ENCODE measurements at regions not wholly inside any gene's neighbourhood (a gene's known extent, or its start where the extent isn't known, plus 50 kb on each side); places are given as distances from the start of the nearest gene placed in this dataset.
"Not testable (repeated sequence)": the region's sequence is repeated elsewhere in the genome, so short reads cannot be mapped to it uniquely, and the experiment has no call there.

DNA sequence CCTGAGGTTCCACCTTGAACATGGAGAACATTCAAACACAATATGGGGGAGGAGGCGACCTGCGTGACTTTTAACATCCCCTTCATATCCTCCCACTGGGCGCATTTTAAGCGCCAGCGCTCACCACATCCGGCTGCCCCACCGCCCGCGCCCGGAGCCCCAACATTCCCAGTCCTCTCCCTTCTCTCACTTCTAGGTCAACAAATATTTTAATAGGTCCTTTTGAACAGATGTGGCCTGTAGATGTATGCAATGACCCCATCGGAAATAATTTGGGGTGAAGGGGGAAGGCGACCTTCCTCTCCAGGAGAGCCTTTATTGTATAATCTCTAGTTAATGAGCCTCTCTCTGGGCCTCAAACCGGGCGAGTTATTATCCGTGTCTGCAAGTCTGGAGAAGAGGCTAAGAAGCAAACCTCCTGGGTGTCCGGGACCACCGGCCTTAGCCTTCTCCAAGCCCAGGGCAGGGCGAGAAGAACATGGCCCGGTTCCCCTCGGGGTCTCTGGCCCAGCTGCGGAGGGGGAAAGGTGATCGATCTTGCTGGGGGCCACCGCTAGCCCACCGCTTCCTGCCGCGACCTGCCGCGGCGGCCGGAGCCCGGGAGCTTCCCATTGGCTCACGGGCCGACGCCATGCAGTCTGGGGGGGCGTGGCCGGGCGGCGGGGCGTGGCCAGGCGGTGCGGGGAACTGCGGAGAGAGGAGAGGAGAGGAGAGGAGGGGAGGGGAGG, 83.2 kb upstream of the HMGA2 start:
- peak overlapping the region; percentile 71 for H3K27ac ChIP-seq (ENCODE audit: low read length)
- no peaks in the 10 kb centered on the region for H3K36me3 ChIP-seq (ENCODE audit: control insufficient read depth, insufficient read depth, low read length)
- DNase-seq: peak; percentile 94
- no peaks in the 10 kb centered on the region for H3K27me3 ChIP-seq (ENCODE audit: control insufficient read depth, insufficient read depth, low read length)
- 12% methylated on average over 18 of the region's 42 CpGs for WGBS (ENCODE audit: insufficient coverage)
- H3K4me3 ChIP-seq (ENCODE audit: low read length): peak overlapping the region; percentile 78
- no peaks in the 10 kb centered on the region for H3K9me3 ChIP-seq (replicated peaks; ENCODE audit: control insufficient read depth, low read depth, low read length)
- H3K4me1 ChIP-seq (ENCODE audit: control insufficient read depth, insufficient read depth, low read length): peaks cover 11% of the 10 kb centered on the region

DNA sequence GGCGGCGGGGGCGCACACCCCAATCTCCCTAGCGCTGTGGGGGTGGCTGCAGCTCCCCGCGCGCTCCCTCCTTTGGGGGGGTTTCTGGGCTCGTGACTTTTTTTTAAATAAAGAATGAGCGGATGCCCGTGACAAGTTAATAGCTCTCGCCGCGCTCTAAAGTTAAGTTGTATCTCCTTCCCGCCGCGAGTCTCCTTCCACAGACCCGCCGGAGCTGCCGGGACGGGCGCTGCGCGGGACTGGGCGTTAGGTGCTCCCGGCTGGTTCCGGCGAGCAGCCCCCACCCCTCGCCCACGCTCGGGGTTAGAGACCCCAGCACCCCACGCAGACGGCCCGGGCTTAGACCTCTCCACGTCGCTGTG, 82.6 kb upstream of the HMGA2 start:
- Histone ChIP-seq H3K4me3 (ENCODE audit: low read length) (peak overlapping the region; percentile 78), H3K9me3 (replicated peaks; ENCODE audit: control insufficient read depth, low read depth, low read length) (no peaks in the 10 kb centered on the region), H3K27ac (ENCODE audit: low read length) (peak overlapping the region; percentile 74), H3K4me1 (ENCODE audit: control insufficient read depth, insufficient read depth, low read length) (peaks cover 11% of the 10 kb centered on the region), H3K36me3 (ENCODE audit: control insufficient read depth, insufficient read depth, low read length) (no peaks in the 10 kb centered on the region), H3K27me3 (ENCODE audit: control insufficient read depth, insufficient read depth, low read length) (no peaks in the 10 kb centered on the region)
- WGBS (ENCODE audit: insufficient coverage): under 1% methylated on average over 28 of the region's 35 CpGs
- DNase-seq: peak; percentile 67

DNA sequence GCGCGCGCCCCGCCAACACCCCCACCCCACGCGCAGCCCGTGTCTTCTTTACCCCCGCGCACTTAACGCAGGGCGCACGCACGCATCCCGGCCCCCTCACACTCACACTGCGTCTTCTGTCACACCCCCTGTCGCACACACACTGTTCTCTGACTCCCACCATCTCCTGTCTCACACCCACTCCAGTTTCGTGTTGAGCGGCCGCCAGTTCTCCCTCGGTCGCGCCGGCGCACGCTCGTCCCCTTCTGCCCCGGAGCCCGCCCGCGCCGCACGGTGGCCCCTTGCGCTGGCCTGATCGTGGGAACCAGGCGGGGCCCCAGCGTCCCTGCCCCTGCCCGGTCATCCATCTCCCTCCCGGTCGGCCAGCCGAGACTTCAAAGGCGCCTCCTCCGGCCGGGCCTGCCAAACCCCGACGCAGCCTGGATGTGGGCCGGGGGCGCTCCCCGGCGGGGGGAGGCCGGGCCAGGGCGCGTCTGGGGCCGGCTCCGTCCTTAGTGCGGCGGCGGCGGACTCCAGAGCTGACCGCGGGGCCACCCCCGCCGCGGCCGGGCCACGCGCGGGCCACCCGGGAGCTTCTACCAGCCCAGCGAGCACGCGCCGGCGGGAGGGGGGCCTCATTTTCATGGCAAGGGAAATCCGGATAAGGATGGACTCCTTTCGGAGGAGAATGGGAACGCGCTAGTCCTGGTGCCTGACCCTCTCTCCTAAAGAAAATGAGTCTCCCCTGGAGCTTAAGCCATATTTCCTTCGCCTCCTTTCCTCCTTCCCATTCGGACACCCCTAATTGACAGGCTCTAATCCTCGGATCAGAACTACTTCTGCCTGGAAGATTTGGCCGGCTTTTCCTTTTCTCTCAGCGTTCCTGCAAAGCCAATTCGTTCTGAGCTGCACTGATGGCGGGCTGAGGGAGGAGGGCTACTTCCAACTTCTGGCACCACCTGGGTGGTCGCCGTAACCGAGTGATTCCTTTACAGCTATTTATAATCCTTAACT, 82.0 kb upstream of the HMGA2 start:
- peak; percentile 71 for DNase-seq
- H3K27me3 ChIP-seq (ENCODE audit: control insufficient read depth, insufficient read depth, low read length): no peaks in the 10 kb centered on the region
- under 1% methylated on average over 79 of the region's 87 CpGs for WGBS (ENCODE audit: insufficient coverage)
- no peaks in the 10 kb centered on the region for H3K36me3 ChIP-seq (ENCODE audit: control insufficient read depth, insufficient read depth, low read length)
- peaks cover 11% of the 10 kb centered on the region for H3K4me1 ChIP-seq (ENCODE audit: control insufficient read depth, insufficient read depth, low read length)
- H3K9me3 ChIP-seq (replicated peaks; ENCODE audit: control insufficient read depth, low read depth, low read length): no peaks in the 10 kb centered on the region
- peak overlapping the region; percentile 78 for H3K4me3 ChIP-seq (ENCODE audit: low read length)
- peak overlapping the region; percentile 74 for H3K27ac ChIP-seq (ENCODE audit: low read length)

DNA sequence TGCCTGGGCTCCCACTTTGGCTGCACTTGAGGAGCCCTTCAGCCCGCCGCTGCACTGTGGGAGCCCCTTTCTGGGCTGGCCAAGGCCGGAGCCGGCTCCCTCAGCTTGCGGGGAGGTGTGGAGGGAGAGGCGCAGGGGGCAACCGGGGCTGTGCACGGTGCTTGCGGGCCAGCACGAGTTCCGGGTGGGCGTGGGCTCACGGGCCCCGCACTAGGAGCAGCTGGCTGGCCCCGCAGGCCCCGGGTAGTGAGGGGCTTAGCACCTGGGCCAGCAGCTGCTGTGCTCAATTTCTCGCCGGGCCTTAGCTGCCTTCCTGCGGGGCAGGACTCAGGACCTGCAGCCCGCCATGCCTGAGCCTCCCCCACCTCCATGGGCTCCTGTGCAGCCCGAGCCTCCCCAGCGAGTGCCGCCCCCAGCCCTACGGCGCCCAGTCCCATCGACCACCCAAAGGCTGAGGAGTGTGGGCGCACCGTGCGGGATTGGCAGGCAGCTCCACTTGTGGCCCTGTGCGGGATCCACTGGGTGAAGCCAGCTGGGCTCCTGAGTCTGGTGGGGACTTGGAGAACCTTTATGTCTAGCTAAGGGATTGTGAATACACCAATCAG, 79.9 kb upstream of the HMGA2 start:
- peaks cover 11% of the 10 kb centered on the region for H3K4me1 ChIP-seq (ENCODE audit: control insufficient read depth, insufficient read depth, low read length)
- H3K36me3 ChIP-seq (ENCODE audit: control insufficient read depth, insufficient read depth, low read length); H3K4me3 ChIP-seq (ENCODE audit: low read length); H3K27me3 ChIP-seq (ENCODE audit: control insufficient read depth, insufficient read depth, low read length); DNase-seq; H3K27ac ChIP-seq (ENCODE audit: low read length); H3K9me3 ChIP-seq (replicated peaks; ENCODE audit: control insufficient read depth, low read depth, low read length): not testable (repeated sequence)
- 89% methylated on average over 22 of the region's 30 CpGs for WGBS (ENCODE audit: insufficient coverage)

DNA sequence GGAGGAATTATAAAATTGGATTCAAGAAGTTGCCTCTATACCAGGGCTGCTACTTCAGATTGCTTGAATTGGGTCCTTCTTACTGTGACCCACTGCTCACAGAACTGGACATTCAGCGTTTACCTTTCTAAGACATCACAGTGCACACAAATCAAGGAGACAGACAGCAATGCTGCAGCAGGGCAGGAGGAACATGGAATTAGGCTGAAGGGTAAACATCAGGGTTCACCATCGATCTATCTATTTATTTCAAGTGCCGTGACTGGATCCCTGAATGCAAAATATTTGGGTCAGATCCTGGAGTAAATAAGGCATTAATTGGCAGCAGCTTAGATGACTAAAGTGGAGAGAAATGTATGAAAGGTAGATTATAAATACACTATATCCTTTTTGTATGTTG, 76.9 kb upstream of the HMGA2 start:
- peaks cover 3% of the 10 kb centered on the region for H3K4me1 ChIP-seq (ENCODE audit: control insufficient read depth, insufficient read depth, low read length)
- H3K27ac ChIP-seq (ENCODE audit: low read length): no peak overlapping the region
- H3K27me3 ChIP-seq (ENCODE audit: control insufficient read depth, insufficient read depth, low read length): no peaks in the 10 kb centered on the region
- DNase-seq: no peak
- 92% methylated on average over 2 of the region's 3 CpGs for WGBS (ENCODE audit: insufficient coverage)
- no peak overlapping the region for H3K4me3 ChIP-seq (ENCODE audit: low read length)
- H3K9me3 ChIP-seq (replicated peaks; ENCODE audit: control insufficient read depth, low read depth, low read length): no peaks in the 10 kb centered on the region
- no peaks in the 10 kb centered on the region for H3K36me3 ChIP-seq (ENCODE audit: control insufficient read depth, insufficient read depth, low read length)

DNA sequence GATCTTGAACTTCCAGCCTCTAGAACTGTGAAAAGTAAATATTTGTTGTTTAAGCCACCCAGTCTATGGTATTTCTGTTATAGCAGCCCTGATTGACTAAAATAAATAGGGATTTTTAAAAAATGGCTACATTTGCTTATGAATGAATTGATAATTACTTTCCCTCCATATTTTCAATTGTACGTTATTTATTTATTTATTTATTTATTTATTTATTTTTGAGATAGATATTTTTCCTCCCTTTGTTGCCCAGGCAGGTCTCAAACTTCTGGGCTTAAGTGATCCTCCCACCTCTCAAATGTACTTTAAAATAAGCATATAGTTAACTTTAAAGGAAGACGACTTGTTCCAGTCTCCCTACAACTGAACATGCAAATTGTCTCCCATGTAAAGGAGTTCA, 76.0 kb upstream of the HMGA2 start:
- no peak overlapping the region for H3K27ac ChIP-seq (ENCODE audit: low read length)
- no peaks in the 10 kb centered on the region for H3K4me1 ChIP-seq (ENCODE audit: control insufficient read depth, insufficient read depth, low read length)
- no peaks in the 10 kb centered on the region for H3K36me3 ChIP-seq (ENCODE audit: control insufficient read depth, insufficient read depth, low read length)
- H3K4me3 ChIP-seq (ENCODE audit: low read length): no peak overlapping the region
- no peaks in the 10 kb centered on the region for H3K27me3 ChIP-seq (ENCODE audit: control insufficient read depth, insufficient read depth, low read length)
- no CpG with 5 or more reads among the region's 2 CpGs for WGBS (ENCODE audit: insufficient coverage)
- H3K9me3 ChIP-seq (replicated peaks; ENCODE audit: control insufficient read depth, low read depth, low read length): no peaks in the 10 kb centered on the region
- DNase-seq: no peak

DNA sequence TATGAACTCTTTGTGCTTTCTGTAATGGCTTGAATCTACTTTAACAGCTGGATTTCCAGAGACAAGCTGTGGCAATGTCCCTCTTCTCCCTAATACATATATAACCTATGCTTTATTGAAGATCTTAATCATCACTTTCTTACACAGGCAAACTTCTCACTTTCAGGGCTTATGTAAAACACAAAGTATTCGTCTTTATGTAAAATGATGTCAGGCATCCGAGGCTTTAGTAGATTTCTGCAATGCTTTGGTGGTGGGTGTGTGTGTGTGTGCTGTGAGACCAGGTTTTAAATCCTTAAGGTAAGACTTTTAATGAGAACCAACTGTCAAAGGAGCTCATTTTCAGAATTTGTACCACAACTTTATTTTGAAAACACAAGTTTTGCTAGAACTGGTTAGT, 70.0 kb upstream of the HMGA2 start:
- Histone ChIP-seq H3K4me3 (ENCODE audit: low read length) (no peak overlapping the region), H3K36me3 (ENCODE audit: control insufficient read depth, insufficient read depth, low read length) (no peaks in the 10 kb centered on the region), H3K9me3 (replicated peaks; ENCODE audit: control insufficient read depth, low read depth, low read length) (no peaks in the 10 kb centered on the region), H3K4me1 (ENCODE audit: control insufficient read depth, insufficient read depth, low read length) (peaks cover 2% of the 10 kb centered on the region), H3K27ac (ENCODE audit: low read length) (no peak overlapping the region), H3K27me3 (ENCODE audit: control insufficient read depth, insufficient read depth, low read length) (peaks cover 3% of the 10 kb centered on the region)
- no peak for DNase-seq
- no CpG with 5 or more reads among the region's 2 CpGs for WGBS (ENCODE audit: insufficient coverage)

DNA sequence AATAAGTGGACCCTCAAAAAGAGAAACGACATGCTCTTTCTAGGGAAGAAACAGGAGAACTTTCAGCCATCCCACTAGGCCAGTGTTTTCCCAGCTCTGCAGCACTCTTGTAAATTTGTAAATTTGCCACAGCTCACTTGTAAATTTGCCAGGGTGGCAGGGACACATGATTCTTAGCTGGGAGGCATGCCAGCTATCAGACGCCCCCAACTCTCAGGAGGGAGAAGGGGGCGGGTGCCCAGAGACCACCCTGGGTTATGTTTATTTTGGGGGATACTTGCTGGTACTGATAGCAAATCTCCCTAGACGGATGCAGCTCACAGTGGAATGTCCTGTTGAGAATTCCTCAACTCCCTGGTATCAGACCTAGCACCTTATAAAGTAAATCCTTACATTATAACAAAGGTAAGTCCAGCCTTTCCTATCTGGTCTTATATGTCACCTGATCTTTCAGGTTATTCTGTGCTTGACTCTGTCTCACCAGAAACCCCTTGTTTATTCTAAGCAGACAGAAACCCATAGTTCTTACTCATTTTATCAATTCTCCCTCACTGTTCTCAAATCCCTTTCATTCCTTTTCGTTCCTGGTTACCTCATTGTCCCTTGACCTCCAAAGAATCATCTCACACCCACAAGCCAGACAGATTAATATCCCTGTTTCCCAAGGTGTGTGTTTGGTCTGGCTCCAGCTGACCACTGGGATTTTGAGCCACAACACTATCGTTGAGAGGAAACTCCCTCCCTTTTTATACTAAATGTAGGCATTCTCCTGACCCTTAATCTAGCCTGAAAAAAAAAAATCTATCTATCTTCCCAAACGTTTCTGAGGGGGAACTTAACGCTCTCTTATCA, 69.3 kb upstream of the HMGA2 start:
- Histone ChIP-seq H3K36me3 (ENCODE audit: control insufficient read depth, insufficient read depth, low read length) (no peaks in the 10 kb centered on the region), H3K9me3 (replicated peaks; ENCODE audit: control insufficient read depth, low read depth, low read length) (no peaks in the 10 kb centered on the region), H3K27me3 (ENCODE audit: control insufficient read depth, insufficient read depth, low read length) (peaks cover 3% of the 10 kb centered on the region), H3K4me1 (ENCODE audit: control insufficient read depth, insufficient read depth, low read length) (peaks cover 2% of the 10 kb centered on the region), H3K27ac (ENCODE audit: low read length) (no peak overlapping the region), H3K4me3 (ENCODE audit: low read length) (no peak overlapping the region)
- 43% methylated on average over 2 of the region's 8 CpGs for WGBS (ENCODE audit: insufficient coverage)
- no peak for DNase-seq

DNA sequence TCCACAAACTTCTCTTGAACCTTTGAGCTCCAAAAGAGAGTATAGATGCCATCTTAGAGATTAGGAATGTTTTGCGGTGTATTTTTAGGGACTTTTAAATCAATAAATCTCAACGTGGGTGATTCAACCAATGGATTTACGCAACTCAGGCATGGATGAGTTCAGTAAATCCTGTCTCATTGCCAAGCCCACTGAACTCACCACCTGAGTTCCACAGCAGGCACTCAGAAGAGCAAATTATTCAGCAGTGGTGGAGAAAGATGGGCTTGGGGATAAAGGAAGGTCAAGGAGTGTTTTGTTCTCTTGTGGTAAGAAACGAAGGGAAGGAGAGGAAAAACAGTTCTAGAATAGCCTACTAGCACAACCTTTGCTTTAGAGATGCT, 68.7 kb upstream of the HMGA2 start:
- H3K4me1 ChIP-seq (ENCODE audit: control insufficient read depth, insufficient read depth, low read length): peaks cover 2% of the 10 kb centered on the region
- H3K36me3 ChIP-seq (ENCODE audit: control insufficient read depth, insufficient read depth, low read length): no peaks in the 10 kb centered on the region
- no peak overlapping the region for H3K4me3 ChIP-seq (ENCODE audit: low read length)
- H3K27ac ChIP-seq (ENCODE audit: low read length): no peak overlapping the region
- H3K9me3 ChIP-seq (replicated peaks; ENCODE audit: control insufficient read depth, low read depth, low read length): no peaks in the 10 kb centered on the region
- H3K27me3 ChIP-seq (ENCODE audit: control insufficient read depth, insufficient read depth, low read length): peaks cover 3% of the 10 kb centered on the region
- no peak for DNase-seq
- WGBS (ENCODE audit: insufficient coverage): no CpG with 5 or more reads among the region's 4 CpGs
